ENCODE measurements at regions not wholly inside any gene's neighbourhood (a gene's known extent, or its start where the extent isn't known, plus 50 kb on each side); places are given as distances from the start of the nearest gene placed in this dataset.

DNA sequence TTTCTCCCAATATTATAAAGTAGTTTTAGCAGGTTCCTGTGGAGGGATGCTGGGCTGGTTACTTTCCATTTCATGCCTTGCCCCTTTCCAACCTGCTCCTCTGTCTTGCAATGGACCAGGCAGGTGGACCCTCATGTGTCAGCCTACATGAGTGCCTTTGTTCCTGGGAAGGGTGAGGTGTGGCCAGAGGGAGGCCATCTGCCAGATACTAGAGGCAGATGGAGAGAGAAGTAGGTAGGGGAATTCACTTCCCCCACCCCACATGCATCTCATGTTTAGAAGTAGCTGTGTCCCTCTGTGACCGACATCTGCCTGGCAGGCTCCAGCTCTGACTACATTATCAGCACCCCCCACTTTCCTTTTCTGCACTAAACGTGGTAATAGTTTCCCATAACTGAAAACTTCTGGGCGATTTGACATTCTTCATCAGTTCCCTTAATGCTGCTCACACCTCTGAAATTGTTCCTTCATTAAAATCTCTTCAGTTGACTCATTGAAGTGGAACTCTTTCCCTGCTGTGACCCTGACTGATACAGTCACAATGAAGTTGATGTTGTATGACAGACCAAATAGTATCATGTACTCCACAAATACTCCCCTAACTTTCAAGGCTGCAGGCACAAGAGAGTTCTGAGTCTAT, 396.3 kb upstream of the FZD8 start:
- H3K4me3 ChIP-seq, result no peak overlapping the region
- no peak for DNase-seq (ENCODE audit: low spot score)
- no peak overlapping the region for H3K27ac ChIP-seq
- TF ChIP-seq, protein P1, sequence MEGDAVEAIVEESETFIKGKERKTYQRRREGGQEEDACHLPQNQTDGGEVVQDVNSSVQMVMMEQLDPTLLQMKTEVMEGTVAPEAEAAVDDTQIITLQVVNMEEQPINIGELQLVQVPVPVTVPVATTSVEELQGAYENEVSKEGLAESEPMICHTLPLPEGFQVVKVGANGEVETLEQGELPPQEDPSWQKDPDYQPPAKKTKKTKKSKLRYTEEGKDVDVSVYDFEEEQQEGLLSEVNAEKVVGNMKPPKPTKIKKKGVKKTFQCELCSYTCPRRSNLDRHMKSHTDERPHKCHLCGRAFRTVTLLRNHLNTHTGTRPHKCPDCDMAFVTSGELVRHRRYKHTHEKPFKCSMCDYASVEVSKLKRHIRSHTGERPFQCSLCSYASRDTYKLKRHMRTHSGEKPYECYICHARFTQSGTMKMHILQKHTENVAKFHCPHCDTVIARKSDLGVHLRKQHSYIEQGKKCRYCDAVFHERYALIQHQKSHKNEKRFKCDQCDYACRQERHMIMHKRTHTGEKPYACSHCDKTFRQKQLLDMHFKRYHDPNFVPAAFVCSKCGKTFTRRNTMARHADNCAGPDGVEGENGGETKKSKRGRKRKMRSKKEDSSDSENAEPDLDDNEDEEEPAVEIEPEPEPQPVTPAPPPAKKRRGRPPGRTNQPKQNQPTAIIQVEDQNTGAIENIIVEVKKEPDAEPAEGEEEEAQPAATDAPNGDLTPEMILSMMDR (IDR thresholded peaks at IDR 0.05), result no peak

DNA sequence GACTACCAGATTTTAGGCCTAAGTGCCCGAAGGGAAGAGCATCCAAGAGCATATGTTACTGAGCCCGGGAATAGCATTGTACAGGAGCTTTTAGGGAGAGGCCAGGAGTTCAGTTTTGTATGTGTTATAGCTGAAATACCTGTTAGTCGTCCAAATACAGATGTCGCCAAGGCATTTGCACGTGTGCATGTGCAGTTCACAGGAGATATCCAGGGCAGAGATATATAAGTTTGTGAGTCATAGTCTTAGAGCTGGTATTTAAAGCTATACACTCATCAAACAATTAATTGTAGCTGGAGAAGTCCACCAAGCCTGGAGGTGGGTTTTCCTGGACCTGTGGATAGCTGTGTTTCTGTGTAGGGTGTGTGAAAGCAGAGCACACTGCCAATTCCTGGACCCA, 394.0 kb upstream of the FZD8 start:
- no peak overlapping the region for H3K27ac ChIP-seq
- DNase-seq (ENCODE audit: low spot score), result no peak
- H3K4me3 ChIP-seq, result no peak overlapping the region
- TF ChIP-seq, protein P1 (IDR thresholded peaks at IDR 0.05), result no peak

DNA sequence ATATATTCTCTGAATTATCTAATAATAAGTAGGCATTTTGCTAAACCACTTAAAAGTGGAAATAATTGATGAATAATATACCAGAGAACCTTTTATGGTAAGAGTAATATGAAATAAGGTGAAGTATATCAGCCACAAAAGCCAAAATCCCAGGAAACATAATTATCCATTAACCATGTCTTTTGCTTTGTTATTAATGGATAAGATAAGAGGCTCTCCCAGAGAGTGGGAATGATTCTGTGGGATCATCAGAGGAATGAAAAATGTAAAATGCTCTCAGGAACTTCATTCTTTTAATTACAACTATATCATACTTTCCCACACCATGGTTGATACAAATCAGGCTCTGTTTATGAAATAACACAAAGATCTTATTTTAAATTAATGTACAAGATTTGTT, 391.7 kb upstream of the FZD8 start:
- Histone ChIP-seq H3K4me3 (no peak overlapping the region), H3K27ac (no peak overlapping the region)
- DNase-seq (ENCODE audit: low spot score), result no peak
- TF ChIP-seq, protein P1 (IDR thresholded peaks at IDR 0.05), result no peak

DNA sequence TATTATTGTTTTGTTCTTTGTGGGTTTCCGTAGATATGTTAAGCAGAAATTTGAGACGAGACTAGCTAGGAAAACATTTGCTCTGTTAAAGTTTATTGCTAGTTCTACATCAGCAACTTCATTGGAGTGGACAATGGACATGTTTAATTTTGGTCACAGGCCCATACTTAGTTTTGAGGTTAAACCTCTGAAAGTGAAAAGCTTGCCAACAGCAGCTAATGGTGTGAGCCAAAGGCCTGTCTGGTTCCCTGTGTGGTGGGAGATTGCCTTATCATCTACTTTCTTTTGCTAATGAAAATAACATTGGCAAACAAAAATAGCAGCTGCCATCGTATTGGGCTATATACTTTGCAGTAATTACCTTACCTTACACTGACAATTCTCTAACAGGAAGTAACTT, 388.4 kb upstream of the FZD8 start:
- Histone ChIP-seq H3K4me3 (no peak overlapping the region), H3K27ac (no peak overlapping the region)
- TF ChIP-seq, protein P1 (IDR thresholded peaks at IDR 0.05), result no peak
- no peak for DNase-seq (ENCODE audit: low spot score)

DNA sequence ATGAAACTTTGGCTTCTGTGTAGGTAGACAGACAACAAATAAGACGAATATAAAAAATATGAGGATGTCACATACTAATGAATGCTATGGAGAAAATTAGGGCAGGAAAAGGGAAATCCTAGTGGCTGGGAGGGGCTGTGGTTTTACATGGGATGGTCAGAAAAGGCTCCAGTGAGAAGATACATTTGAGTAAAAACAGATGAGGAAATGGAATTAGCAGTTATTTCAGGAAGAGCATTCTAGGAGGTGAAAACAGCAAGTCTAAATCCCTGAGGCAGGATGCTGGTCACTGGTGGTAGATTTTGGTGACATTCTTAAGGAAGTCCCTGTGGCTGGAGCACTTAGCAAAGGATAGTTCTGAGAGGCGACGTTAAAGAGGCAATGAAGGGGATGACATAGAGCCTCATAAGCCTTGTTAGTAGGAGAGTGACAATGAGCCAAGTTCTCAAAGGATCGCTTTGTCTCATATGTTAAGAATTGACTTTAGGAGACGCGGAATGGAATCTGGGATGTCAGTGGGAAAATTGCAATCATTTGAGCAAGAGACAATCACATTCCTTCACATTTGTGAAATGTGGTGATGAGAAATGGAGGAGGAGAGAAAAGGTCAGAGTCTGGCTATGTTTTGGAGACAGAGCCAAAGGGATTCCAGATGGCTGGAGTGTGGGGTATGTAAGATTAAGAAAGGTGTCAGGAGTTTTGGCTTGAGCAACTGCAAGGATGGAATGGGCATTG, 384.7 kb upstream of the FZD8 start:
- no peak for DNase-seq (ENCODE audit: low spot score)
- H3K4me3 ChIP-seq, result no peak overlapping the region
- TF ChIP-seq, protein P1 (IDR thresholded peaks at IDR 0.05), result no peak
- H3K27ac ChIP-seq, result no peak overlapping the region

DNA sequence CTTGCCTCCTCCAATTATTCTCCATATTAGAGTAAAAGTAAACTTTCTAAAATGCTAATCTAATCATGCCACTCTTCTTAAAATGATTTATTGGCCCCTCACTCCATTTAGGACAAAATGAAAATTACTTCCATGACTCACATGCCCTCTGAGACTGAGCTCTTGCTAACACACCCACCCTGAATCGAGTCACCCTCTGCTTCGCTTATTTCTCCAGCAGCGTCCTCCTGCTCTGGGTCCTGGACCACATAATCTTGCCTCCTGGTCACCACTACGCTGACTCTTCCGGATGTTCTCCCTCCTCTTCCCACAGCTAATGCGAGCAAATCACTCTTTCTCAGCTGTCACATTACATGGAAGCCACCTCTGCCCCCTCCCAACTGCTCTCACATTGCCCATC, 384.0 kb upstream of the FZD8 start:
- H3K27ac ChIP-seq, result no peak overlapping the region
- H3K4me3 ChIP-seq, result no peak overlapping the region
- no peak for DNase-seq (ENCODE audit: low spot score)
- TF ChIP-seq, protein P1 (IDR thresholded peaks at IDR 0.05), result no peak

DNA sequence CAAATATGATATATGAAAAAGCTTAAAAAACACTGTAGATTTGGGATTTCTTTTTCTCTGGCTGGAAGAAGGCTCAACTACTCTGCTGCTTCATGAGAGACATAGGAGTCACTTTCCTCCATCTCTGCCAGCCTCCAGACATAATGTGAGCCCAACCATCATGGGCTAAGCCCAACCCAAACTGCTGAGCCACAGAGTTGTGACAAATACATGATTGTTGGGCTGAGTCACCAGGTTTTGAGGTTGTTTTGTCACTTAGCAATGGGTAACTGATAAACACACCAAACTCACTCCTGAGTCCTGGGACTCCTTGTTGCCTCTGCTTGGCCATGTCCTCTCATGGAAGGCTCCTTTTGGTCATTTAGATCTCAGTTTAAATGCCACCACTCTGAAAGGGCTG, 381.8 kb upstream of the FZD8 start:
- Histone ChIP-seq H3K4me3 (no peak overlapping the region), H3K27ac (no peak overlapping the region)
- TF ChIP-seq, protein P1 (IDR thresholded peaks at IDR 0.05), result no peak
- DNase-seq (ENCODE audit: low spot score), result no peak
